SK-N-SH (cell line): ENCODE measurements at regions not wholly inside any gene's neighbourhood (a gene's known extent, or its start where the extent isn't known, plus 50 kb on each side); places are given as distances from the start of the nearest gene placed in this dataset.

Experiments used
- FOSL2 ChIP-seq: IDR thresholded peaks from 2 replicates; pipeline ENCODE4 v1.4.0; 2012; ENCODE audit warnings: low read depth, mild to moderate bottlenecking, moderate library complexity, borderline replicate concordance
- GABPA ChIP-seq: IDR thresholded peaks from 2 replicates; pipeline ENCODE4 v1.4.0; 2012; ENCODE audit warnings: low read depth, mild to moderate bottlenecking
- JUND ChIP-seq: IDR thresholded peaks from 2 replicates; pipeline ENCODE4 v1.4.0; 2012
- MAX ChIP-seq: IDR thresholded peaks from 2 replicates; pipeline ENCODE4 v1.4.0; 2012; ENCODE audit warnings: low read depth
- POLR2AphosphoS5 ChIP-seq: IDR thresholded peaks from 2 replicates; pipeline ENCODE4 v1.6.1; 2012; ENCODE audit warnings: low read depth, low read length
- RAD21 ChIP-seq: IDR thresholded peaks from 2 replicates; pipeline ENCODE4 v1.6.1; 2012; ENCODE audit warnings: mild to moderate bottlenecking, low read length
- TAF1 ChIP-seq: IDR thresholded peaks from 2 replicates; pipeline ENCODE4 v1.6.1; 2012; ENCODE audit warnings: low read depth, mild to moderate bottlenecking, low read length, moderate library complexity, borderline replicate concordance
- USF1 ChIP-seq: IDR thresholded peaks from 2 replicates; pipeline ENCODE4 v1.4.0; 2012; ENCODE audit warnings: low read depth, borderline replicate concordance
- TF ChIP-seq, protein P1 (sequence below): fragments of 200-600 bp; sonication (generic); IDR thresholded peaks from 2 replicates; pipeline ENCODE4 v1.6.1; 2017; ENCODE audit warnings: antibody characterized with exemption, mild to moderate bottlenecking, moderate library complexity

- TF ChIP-seq, protein P1, sequence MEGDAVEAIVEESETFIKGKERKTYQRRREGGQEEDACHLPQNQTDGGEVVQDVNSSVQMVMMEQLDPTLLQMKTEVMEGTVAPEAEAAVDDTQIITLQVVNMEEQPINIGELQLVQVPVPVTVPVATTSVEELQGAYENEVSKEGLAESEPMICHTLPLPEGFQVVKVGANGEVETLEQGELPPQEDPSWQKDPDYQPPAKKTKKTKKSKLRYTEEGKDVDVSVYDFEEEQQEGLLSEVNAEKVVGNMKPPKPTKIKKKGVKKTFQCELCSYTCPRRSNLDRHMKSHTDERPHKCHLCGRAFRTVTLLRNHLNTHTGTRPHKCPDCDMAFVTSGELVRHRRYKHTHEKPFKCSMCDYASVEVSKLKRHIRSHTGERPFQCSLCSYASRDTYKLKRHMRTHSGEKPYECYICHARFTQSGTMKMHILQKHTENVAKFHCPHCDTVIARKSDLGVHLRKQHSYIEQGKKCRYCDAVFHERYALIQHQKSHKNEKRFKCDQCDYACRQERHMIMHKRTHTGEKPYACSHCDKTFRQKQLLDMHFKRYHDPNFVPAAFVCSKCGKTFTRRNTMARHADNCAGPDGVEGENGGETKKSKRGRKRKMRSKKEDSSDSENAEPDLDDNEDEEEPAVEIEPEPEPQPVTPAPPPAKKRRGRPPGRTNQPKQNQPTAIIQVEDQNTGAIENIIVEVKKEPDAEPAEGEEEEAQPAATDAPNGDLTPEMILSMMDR, result no peak
- no peak for TF ChIP-seq TAF1
- TF ChIP-seq POLR2AphosphoS5, result no peak
- TF ChIP-seq USF1, result no peak
- TF ChIP-seq JUND, result no peak
- no peak for TF ChIP-seq MAX
- no peak for TF ChIP-seq GABPA
- TF ChIP-seq RAD21, result no peak
- TF ChIP-seq FOSL2, result no peak
Observed at GRCh38 chr1:181386951-181387350, 96.4 kb upstream of the CACNA1E start.
